HG03571 (cell line): ENCODE measurements at regions not wholly inside any gene's neighbourhood (a gene's known extent, or its start where the extent isn't known, plus 50 kb on each side); places are given as distances from the start of the nearest gene placed in this dataset.

Experiments used
- ATAC-seq: cut with Tn5 transposase; IDR thresholded peaks from one replicate; pipeline ENCODE4 v1.9.1; 2021; ENCODE audit not compliant: unreplicated experiment

- ATAC-seq = no peak
Measured at GRCh38 chr22:19621373-19622060, 92.8 kb upstream of the SEPTIN5 start.

GRCh38 chr22:19622061-19622441 lies 92.3 kb upstream of the SEPTIN5 start:
- peak; percentile 41 for ATAC-seq

DNA sequence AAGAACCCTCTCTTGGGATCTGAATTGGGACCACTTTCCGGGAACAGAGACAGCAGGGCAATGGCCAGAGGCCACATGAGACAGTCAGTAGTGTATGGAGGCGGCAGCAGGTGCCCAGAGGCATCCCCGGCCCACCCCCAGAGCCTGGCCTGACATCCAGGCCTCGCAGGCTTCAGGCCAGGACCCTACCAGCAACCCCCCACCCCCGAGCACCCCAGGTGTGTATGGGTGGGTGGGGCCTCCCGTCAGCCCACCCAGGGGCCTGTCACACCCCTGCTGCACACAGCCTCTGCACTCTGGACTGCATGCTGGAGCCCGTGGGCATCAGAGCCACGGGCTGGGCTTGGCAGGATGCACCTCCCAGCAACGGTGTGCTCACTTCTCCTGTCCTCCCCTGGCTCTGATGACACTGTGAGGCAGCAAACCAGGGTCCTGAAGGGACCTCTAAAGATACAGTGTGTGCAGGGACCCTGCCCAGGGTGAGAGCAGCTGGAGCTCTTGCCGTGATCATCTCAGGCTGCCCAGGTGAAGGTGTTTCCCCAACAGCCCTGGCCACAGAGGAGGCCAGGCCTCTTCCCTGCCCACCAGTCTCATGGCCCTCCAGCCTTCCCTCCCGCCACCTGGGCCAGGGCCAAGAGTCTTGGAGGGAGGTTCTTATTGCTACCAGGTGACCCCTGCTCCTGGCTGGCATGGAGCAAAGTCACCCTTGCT lies 88.8 kb upstream of the SEPTIN5 start:
- ATAC-seq = no peak

DNA sequence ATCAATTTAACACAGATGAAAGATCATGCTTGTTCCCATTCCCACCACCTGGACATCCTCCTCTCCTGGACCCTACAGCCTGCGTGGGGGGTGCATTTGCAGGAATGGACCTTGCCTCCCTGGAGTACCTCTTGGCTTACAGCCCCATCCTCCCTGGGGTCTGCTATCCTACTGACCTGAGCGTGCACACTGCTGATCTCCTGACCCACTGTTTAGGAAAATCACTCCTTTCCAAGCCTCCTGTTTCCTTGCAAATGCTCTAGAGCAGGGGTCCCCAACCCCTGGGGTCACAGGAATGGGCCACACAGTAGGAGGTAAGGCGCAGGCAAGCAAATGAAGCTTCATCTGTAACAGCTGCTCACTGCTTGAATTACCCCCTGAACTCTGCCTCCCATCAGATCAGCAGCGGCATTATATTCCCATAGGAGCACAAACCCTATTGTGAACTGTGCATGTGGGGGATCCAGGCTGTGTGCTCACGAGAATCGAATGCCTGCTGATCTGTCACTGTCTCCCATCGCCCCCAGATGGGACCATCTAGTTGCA lies 88.2 kb upstream of the SEPTIN5 start:
- no peak for ATAC-seq

GRCh38 chr22:19626666-19627065 lies 87.6 kb upstream of the SEPTIN5 start:
- no peak for ATAC-seq

GRCh38 chr22:19628038-19628776 lies 86.1 kb upstream of the SEPTIN5 start:
- no peak for ATAC-seq

- ATAC-seq = no peak
Measured at GRCh38 chr22:19629331-19629719, 85.0 kb upstream of the SEPTIN5 start.

- no peak for ATAC-seq
Measured at GRCh38 chr22:19629720-19630419, 84.4 kb upstream of the SEPTIN5 start.

DNA sequence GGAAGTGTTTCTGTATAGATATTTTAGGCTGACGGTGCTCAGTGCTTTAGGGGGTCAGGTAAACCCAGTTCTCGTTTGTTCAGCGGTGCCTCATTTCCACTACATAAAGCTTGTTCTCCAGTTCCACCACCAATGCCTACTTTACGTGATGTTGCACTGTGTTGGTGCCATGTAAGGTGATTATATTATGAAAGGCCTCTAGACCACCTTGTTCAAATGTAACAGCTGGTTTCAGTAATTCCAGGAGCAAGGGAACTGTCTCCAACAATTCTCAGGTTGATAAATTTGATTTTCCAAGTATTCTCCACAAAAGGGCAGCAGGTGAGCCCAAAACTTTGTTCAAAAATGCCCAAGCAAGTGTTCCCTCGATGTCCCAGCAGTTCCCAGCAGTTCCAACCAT lies 83.7 kb upstream of the SEPTIN5 start:
- no peak for ATAC-seq

GRCh38 chr22:19631899-19632667 lies 82.2 kb upstream of the SEPTIN5 start:
- ATAC-seq = no peak

DNA sequence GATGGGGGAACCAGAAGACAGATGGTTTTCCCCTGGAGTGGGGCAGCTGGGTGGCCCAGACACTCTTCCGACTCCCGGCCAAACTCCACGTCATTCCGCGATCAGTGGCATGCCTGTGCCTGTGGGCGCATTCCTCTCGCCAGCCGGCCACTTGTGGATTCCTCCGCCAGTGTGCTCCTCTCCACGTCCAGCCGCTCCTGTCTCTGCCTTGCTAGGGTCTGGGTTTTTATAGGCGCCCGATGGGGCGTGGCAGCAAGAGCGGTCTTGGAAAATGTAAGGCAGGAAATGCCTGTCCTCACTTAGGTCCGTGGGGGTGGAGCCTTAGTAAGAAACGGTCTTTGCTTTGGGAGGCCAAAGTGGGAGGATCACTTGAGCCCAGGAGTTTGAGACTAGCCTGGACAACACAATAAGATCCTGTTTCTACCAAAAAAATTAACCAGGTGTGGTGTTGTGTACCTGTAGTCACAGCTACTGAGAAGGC lies 81.6 kb upstream of the SEPTIN5 start:
- ATAC-seq = no peak

- no peak for ATAC-seq
Measured at GRCh38 chr22:19634226-19634975, 79.9 kb upstream of the SEPTIN5 start.

- no peak for ATAC-seq
Measured at GRCh38 chr22:19635644-19636043, 78.7 kb upstream of the SEPTIN5 start.

GRCh38 chr22:19636696-19637407 lies 77.5 kb upstream of the SEPTIN5 start:
- no peak for ATAC-seq

- no peak for ATAC-seq
Measured at GRCh38 chr22:19637408-19638281, 76.7 kb upstream of the SEPTIN5 start.

- no peak for ATAC-seq
Measured at GRCh38 chr22:19638282-19639015, 75.9 kb upstream of the SEPTIN5 start.

DNA sequence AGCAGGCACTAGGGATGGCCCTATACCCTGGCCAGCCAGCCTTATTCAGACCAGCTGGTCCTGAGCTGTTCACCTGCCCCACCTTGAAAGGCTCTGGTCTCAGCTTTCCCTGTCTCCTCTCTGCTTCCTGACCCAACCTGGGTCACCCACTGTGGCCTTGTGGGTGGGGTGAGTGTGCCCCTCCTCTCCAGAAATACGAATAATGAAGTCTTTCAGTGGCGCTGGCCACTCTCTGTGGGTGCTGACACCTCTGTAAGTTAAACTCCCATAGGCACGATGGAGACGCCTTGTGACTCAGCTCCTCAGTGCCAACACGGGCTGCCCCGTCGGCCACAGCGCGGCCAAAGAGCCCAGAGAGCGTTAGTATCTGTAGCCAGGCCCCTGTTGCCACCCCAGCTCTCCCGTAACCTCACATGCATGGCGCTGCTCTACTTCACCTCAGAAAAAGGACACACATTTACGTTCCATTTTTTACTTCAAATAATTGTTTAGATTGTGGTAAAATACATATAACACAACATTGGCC lies 74.6 kb upstream of the SEPTIN5 start:
- no peak for ATAC-seq
